Activated CD4-positive, alpha-beta T cell treated with anti-CD3 and anti-CD28 coated beads, Interleukin-2, amount 10 ng/mL, durations not matched to agents 24 days and 14 days (primary cell): ENCODE measurements at regions not wholly inside any gene's neighbourhood (a gene's known extent, or its start where the extent isn't known, plus 50 kb on each side); places are given as distances from the start of the nearest gene placed in this dataset.

Source experiments
- DNase-seq: peaks from one replicate; pipeline ENCODE4 v3.0.0; 2022
- H3K27ac Mint-ChIP-seq: one replicate; pipeline ENCODE4 v1.8.0; 2022; ENCODE audit warnings: mild to moderate bottlenecking, mixed read lengths
- H3K27me3 Mint-ChIP-seq: one replicate; pipeline ENCODE4 v1.8.0; 2022; ENCODE audit warnings: mixed read lengths
- H3K36me3 Mint-ChIP-seq: one replicate; pipeline ENCODE4 v1.8.0; 2022; ENCODE audit warnings: low read depth, mild to moderate bottlenecking, mixed read lengths
- H3K4me1 Mint-ChIP-seq: one replicate; pipeline ENCODE4 v1.8.0; 2021; ENCODE audit warnings: mixed read lengths
- H3K4me3 Mint-ChIP-seq: one replicate; pipeline ENCODE4 v1.8.0; 2022; ENCODE audit warnings: mild to moderate bottlenecking, moderate library complexity, mixed read lengths
- H3K9me3 Mint-ChIP-seq: one replicate; pipeline ENCODE4 v1.8.0; 2021; ENCODE audit warnings: mixed read lengths
- intact Hi-C: fragments of 100-400 bp; cut with micrococcal nuclease; formaldehyde crosslinking; loops from one replicate; pipeline ENCODE4 v1.15.1; 2023

DNA sequence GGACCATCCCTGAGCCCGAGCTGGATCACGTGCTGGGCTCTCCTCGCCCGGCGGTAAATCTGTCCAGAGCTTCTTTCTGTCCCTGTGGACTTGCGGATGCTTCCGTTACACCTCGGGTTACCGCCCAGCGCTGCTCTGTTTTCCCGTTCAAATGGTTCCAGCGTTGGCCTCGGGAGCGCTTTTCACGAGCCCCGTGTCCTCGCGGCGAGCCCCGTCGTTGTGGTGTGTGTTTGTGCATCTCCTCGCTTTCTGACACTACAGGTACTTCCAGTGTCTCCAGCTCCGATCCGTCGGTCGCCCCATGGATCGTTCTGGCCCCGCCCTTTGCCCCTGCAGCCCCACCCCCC, 77.4 kb downstream of the RTP5 start:
- no peaks in the 10 kb centered on the region for H3K4me1 Mint-ChIP-seq
- no peak for DNase-seq
- H3K27me3 Mint-ChIP-seq, result no peaks in the 10 kb centered on the region
- H3K4me3 Mint-ChIP-seq, result no peak overlapping the region
- no peak overlapping the region for H3K27ac Mint-ChIP-seq
- H3K9me3 Mint-ChIP-seq, result no peaks in the 10 kb centered on the region
- intact Hi-C loops, result no loop called here
- H3K36me3 Mint-ChIP-seq, result no peaks in the 10 kb centered on the region

DNA sequence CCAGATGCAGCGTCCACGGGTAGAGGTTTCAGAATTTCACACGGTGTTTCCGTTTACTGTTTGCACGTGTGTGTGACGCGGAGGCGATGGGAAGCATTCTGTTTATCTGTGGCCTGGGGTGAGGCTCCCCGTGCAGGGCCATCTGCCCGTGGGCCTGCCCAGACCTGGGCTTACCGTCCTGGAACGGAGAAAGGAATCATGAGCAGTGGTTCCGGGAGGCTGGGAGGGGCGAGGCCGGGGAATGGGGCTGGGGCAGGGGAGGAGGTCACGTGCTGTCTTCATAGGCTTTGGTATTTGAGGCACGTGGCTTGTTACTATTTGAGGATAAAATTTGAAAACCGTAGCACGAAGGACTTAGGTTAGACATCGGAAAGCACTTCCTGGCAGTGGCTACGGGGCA, 77.9 kb downstream of the RTP5 start:
- DNase-seq, result no peak
- intact Hi-C loops, result no loop called here
- Mint-ChIP-seq H3K9me3 (no peaks in the 10 kb centered on the region), H3K27me3 (no peaks in the 10 kb centered on the region), H3K27ac (no peak overlapping the region), H3K4me3 (no peak overlapping the region), H3K4me1 (no peaks in the 10 kb centered on the region), H3K36me3 (no peaks in the 10 kb centered on the region)

DNA sequence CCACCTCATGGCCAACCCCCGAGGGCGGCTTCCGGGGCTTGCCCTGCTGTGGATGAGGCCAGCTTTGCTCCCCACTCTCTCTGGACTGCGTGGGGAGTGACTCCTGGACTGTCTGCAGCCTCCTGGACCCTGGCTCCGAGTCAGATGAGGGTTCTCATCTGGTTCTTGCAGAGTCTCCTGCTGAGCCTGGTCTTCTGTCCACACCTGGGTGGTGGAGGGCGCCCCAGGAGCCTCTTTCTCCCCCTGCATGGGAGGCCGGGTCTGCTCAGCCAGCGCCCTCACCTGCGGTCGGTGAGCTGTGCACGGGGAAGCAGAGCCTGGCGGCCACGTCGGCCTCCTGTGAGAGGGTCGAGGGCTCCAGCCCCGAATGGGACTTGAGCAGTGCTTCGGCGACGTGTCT, 78.3 kb downstream of the RTP5 start:
- DNase-seq, result no peak
- Mint-ChIP-seq H3K27me3 (no peaks in the 10 kb centered on the region), H3K4me3 (no peak overlapping the region), H3K4me1 (no peaks in the 10 kb centered on the region), H3K9me3 (no peaks in the 10 kb centered on the region), H3K36me3 (no peaks in the 10 kb centered on the region), H3K27ac (no peak overlapping the region)
- intact Hi-C loops, result no loop called here

DNA sequence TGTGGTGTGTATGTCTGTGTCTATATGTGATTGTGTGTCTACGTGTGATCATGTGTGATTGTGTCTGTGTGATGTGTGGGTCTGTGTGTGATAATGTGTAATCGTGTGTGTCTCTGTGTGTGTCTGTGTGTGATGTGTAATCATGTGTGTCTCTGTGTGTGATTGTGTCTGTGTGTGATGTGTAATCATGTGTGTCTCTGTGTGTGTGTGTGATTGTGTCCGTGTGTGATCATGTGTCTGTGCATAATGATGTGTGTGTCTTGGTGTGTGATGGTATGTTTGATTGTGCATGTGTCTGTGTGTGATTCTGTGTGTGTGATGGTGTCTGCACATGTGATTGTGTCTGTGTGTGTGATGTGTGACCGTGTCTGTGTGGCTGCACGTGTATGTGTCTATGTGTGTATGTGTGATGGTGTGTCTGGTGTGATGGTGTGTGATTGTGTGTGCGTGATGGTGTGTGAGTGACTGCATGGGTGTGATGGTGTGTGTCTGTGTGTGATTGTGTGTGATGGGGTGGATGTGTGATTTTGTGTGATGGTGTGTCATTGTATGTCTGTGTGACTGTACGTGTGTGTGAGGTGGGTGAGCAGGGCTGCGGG, 78.9 kb downstream of the RTP5 start:
- Mint-ChIP-seq H3K36me3 (no peaks in the 10 kb centered on the region), H3K4me3 (no peak overlapping the region), H3K9me3 (no peaks in the 10 kb centered on the region), H3K27ac (no peak overlapping the region), H3K27me3 (no peaks in the 10 kb centered on the region), H3K4me1 (no peaks in the 10 kb centered on the region)
- intact Hi-C loops, result no loop called here
- DNase-seq, result no peak

DNA sequence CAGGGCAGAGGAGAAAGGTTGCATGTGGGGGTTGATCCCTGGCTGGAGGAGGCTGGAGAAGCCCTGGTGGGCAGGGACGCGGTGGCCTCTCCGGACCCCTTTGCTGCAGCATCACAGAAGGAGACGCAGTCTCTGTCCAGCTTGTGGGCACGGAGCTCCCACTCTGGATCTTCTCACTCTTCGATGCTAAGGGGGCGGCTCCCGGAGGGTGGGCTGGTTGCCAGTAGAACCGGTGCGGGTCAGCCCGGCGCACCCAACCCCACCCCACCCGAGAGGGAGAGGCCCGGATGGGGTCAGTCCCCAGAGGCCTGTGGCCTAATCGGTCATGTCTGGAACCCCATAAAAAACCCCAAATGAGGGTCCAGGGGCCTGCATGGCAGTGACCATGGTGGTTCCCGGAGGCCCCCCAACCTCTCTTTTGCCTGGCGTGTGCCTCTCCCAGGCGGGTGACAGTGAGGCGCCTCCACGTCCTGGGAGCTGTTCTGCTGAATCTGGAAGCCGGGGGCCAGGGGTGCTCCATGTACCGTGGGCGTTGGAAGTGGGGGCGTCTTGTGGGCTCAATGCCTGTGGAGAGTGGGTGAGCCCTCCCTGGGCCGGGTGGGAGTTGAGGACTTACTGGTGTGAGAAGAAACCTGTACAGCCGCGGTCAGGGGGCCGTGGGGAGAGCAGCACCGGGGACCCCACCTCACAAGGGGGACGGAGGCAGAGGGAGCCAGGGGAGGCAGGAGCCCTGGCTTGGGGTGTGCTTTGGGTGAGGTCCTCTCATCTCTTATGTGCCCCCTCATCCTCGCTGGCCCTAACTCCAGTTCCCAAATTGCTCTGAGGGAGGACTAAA, 79.6 kb downstream of the RTP5 start:
- Mint-ChIP-seq H3K4me3 (no peak overlapping the region), H3K27ac (no peak overlapping the region), H3K4me1 (no peaks in the 10 kb centered on the region), H3K9me3 (no peaks in the 10 kb centered on the region), H3K36me3 (no peaks in the 10 kb centered on the region), H3K27me3 (no peaks in the 10 kb centered on the region)
- DNase-seq, result no peak
- intact Hi-C loops, result no loop called here

DNA sequence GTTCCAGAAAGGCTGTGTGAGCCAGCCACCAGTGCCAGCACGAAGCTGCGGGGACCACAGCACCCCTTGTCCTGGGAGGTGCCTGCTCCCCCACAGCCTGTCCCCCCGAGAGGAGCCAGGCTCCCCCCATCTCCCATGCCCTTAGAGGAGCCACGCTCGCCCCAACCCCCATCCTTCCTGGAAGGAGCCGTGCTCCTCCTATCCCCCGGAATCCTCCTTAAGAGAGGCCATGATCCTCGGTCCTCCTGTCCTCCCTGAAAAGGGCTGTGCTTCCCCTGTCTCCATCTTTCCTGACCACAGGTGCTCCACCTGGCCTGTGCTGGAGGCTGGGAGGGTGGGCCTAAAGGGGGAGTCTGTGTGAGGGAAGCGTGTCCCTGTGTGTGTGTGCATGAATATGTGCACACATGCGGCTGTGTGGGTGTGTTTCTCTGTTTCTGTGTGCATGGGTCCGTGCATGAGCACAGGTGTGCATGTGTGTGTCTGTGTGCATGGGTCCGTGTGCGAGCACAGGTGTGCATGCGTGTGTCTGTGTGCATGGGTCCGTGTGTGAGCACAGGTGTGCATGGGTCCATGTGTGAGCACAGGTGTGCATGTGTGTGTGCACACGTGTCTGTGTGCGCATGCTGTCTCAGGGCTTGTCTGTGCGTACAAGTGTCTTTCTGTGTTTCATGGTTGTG, 80.3 kb downstream of the RTP5 start:
- Mint-ChIP-seq H3K27me3 (no peaks in the 10 kb centered on the region), H3K27ac (no peak overlapping the region), H3K4me1 (no peaks in the 10 kb centered on the region), H3K9me3 (no peaks in the 10 kb centered on the region), H3K4me3 (no peak overlapping the region), H3K36me3 (no peaks in the 10 kb centered on the region)
- DNase-seq, result no peak
- intact Hi-C loops, result no loop called here

DNA sequence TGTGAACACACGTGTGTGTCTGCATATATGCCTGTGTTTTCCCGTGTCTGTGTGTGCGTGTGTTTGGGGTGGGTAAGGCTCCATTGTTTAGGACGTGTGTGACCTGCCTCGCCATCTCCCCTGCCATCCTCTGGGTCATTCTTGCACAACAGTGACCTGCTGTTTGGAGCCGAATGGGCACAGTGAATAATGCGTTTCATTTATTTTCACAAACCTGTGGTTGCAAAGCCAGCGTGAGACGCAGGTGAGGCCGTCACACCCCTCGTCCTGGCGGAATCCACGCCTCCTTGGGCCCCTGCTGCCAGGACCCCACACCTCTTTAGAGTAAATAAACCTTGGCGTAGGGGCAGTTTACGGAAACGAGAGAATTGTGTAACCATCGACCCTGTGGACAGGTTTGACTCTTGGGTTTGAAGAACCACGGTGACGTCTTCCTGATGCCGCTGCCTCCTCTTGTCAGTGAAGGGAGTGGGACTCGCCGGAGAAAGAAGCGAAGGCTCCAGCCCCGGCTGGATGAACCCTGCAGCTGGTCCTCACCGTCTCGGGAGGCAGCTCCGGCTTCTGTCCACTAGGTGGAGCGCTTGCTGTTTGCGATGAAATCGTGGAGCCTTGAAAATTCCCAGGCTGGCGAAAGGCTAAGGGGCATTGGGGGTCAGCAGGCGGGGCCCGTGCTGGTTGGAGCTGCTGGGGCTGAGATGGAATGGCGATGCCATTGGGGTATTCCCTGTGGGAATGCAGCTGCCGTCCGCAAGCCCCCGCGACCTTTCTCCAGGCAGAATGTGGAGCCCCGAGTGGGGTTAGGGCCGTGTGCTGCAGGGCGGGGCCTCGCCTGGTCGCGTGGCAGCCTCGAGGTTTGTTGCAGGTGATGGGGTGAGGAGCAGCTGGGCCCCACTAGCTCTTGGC, 81.1 kb downstream of the RTP5 start:
- intact Hi-C loops, result no loop called here
- peak; percentile 87 for DNase-seq
- Mint-ChIP-seq H3K36me3 (no peaks in the 10 kb centered on the region), H3K4me3 (no peak overlapping the region), H3K9me3 (no peaks in the 10 kb centered on the region), H3K4me1 (no peaks in the 10 kb centered on the region), H3K27me3 (no peaks in the 10 kb centered on the region), H3K27ac (no peak overlapping the region)

DNA sequence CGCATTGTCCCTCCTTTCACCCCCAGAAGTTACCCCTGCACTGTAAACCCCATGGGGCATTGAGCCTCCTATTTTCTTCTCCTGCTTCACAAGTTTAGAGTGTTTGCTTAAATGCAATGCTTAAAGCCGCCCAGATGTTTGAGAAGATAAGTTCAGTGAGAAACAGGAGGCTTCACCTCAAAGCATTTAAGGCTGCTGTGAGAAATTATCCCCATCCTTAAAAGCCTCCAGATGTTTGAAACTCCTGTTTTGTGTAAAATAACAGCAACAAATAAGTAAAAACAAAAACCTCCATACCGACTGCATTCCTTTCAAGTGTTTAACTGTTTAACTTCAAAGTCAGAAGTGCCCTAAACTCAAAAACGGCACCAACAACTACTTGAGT, 81.8 kb downstream of the RTP5 start:
- Mint-ChIP-seq H3K36me3 (no peaks in the 10 kb centered on the region), H3K27ac (no peak overlapping the region), H3K4me1 (no peaks in the 10 kb centered on the region), H3K27me3 (no peaks in the 10 kb centered on the region), H3K4me3 (no peak overlapping the region), H3K9me3 (no peaks in the 10 kb centered on the region)
- intact Hi-C loops, result no loop called here
- no peak for DNase-seq

DNA sequence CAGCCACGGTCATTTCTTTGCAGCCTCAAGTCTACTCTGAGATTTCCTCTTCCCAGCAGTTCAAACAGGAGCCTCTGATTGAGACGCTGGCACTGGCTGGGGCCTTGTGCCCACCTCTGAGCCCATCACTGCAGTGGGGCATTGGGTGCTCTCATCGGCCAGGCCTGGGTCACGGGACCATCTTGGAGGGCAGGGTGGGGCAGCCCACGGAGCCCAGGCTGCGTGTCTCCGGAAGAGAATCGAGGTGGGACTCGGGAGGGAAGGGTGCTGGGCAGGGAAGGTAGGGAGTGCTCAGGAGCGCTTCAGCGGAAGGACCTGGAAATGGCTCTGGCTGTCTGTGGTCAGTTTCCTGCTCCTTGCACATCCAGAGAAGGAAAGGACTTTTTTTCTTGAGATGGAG, 82.4 kb downstream of the RTP5 start:
- DNase-seq, result no peak
- H3K27ac Mint-ChIP-seq, result no peak overlapping the region
- no peaks in the 10 kb centered on the region for H3K4me1 Mint-ChIP-seq
- no peak overlapping the region for H3K4me3 Mint-ChIP-seq
- H3K9me3 Mint-ChIP-seq, result no peaks in the 10 kb centered on the region
- no peaks in the 10 kb centered on the region for H3K27me3 Mint-ChIP-seq
- intact Hi-C loops, result no loop called here
- peaks cover under 1% of the 10 kb centered on the region for H3K36me3 Mint-ChIP-seq

DNA sequence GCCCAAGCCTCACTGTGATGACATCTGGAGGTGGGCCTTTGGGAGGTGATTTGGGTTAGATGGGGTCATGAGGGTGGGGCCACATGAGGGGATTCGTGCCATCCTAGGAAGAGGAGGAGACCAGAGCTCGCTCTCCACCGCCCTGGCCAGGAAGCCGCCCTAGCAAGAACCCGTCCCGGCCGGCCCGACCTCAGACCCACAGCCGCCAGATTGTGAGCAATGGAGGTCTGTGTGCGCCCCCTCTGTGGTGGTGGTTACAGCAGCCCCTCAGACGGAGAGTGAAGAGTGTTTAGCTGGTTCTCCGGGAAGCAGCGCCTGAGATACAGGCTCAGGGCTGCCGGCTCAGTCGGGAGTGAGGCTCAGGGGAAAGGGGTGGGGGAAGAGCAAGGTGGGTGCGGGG, 83.3 kb downstream of the RTP5 start:
- Mint-ChIP-seq H3K4me3 (no peak overlapping the region), H3K27ac (no peak overlapping the region), H3K9me3 (no peaks in the 10 kb centered on the region), H3K27me3 (no peaks in the 10 kb centered on the region), H3K4me1 (no peaks in the 10 kb centered on the region), H3K36me3 (peaks cover 2% of the 10 kb centered on the region)
- intact Hi-C loops, result no loop called here
- DNase-seq, result no peak

DNA sequence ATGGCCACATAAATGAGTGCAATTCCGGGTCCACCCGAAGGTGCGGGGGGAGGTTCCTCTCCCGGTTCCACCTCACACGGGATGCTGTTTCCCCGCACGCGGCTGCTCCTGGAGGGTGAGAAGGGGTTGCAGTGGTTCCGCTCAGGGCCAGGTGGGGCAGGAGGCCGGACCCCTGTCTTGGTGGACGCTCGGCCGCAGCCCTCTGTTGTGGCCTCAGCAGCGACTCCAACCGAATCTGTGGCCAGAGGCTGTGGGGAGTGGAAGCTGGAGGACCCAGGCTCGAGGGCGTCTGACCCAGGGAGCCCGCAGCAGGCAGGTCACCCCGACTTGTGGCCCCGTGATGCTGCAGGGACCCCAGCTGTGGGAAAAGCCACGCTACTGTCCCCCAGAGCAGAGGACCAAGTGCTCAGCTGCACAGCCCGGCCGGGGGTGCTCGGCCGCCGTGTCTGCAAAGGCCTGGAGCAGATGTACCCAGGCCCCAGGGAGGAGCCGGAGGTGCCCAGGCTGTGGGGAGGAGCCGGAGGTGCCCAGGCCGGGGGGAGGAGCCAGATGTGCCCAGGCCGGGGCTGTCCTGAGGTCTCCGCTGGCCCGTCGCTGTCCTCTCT, 83.9 kb downstream of the RTP5 start:
- H3K4me3 Mint-ChIP-seq, result no peak overlapping the region
- peaks cover 2% of the 10 kb centered on the region for H3K36me3 Mint-ChIP-seq
- H3K4me1 Mint-ChIP-seq, result no peaks in the 10 kb centered on the region
- intact Hi-C loops, result no loop called here
- H3K27ac Mint-ChIP-seq, result no peak overlapping the region
- DNase-seq, result no peak
- H3K9me3 Mint-ChIP-seq, result no peaks in the 10 kb centered on the region
- no peaks in the 10 kb centered on the region for H3K27me3 Mint-ChIP-seq

DNA sequence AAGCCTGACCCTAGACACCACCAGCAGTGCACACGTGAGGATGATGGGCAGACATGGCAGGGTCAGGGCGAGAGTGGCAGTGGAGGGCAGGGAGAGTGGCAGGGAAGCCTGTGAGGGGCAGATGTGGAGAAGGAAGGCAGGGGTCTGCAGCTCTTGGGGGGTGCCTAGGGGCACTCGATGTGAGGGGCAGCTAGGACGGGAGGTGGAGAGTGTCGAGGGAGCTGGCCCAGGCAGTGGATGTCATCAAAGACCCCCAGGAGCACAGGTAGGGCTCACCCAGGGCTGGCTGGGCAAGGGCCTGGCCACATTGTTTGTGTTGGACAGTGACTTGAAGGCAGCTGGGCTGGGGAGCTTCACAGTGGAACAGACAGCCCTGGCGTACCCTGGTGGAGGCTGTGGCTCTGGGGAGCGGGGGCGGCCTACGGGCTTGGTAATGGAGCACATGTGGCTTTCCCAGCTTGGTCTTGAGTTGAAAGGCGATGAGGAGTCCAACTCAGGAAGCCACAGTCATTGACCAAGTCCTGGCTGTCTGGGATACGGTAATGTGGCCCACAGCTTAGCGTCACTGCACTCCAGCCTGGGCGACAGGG, 87.1 kb downstream of the RTP5 start:
- no peak overlapping the region for H3K4me3 Mint-ChIP-seq
- intact Hi-C loops, result no loop called here
- no peaks in the 10 kb centered on the region for H3K4me1 Mint-ChIP-seq
- no peak overlapping the region for H3K27ac Mint-ChIP-seq
- H3K27me3 Mint-ChIP-seq, result no peaks in the 10 kb centered on the region
- H3K9me3 Mint-ChIP-seq, result no peaks in the 10 kb centered on the region
- no peak for DNase-seq
- H3K36me3 Mint-ChIP-seq, result peaks cover 2% of the 10 kb centered on the region

DNA sequence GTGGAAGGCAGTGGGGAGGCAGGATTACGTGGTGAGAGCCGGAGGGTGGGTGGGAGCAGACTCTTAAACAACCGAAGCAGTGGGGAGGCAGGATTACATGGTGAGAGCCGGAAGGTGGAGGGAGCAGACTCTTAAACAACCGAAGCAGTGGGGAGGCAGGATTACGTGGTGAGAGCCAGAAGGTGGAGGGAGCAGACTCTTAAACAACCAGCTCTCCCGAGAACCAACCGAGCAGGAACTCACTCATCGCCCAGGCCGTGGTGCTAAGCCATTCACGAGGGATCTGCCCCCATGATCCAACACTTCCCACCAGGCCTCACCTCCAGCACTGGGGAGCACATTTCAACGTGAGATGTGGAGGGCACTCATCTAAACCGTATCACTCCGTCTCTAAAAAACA, 87.7 kb downstream of the RTP5 start:
- Mint-ChIP-seq H3K27ac (no peak overlapping the region), H3K4me3 (no peak overlapping the region), H3K27me3 (no peaks in the 10 kb centered on the region), H3K36me3 (peaks cover 2% of the 10 kb centered on the region), H3K9me3 (no peaks in the 10 kb centered on the region), H3K4me1 (no peaks in the 10 kb centered on the region)
- intact Hi-C loops, result no loop called here
- no peak for DNase-seq
